ENCODE measurements at regions not wholly inside any gene's neighbourhood (a gene's known extent, or its start where the extent isn't known, plus 50 kb on each side); places are given as distances from the start of the nearest gene placed in this dataset.

GRCh38 chr6:17035257-17036064 lies 66.4 kb upstream of the STMND1 start (continued):
- TF ChIP-seq PRDM15 (CRISPR knock-in tag; IDR thresholded peaks at IDR 0.05) (no peak), SMC3 (IDR thresholded peaks at IDR 0.05; ENCODE audit: borderline replicate concordance, low read length) (no peak), POLR2A (IDR thresholded peaks at IDR 0.05; ENCODE audit: low read depth, low read length) (no peak)

- no peaks in the 10 kb centered on the region for H4K20me1 ChIP-seq (ENCODE audit: control insufficient read depth, insufficient read depth)
- no peak overlapping the region for H2AFZ ChIP-seq (ENCODE audit: control insufficient read depth, low read depth, low read length)
- SMC1A ChIA-PET (ENCODE audit: uncharacterized antibody, unreplicated experiment) = no interaction called here
- no peak overlapping the region for H3K9ac ChIP-seq (ENCODE audit: control insufficient read depth, insufficient read depth, low read length)
- 54% methylated on average over 4 of the region's 4 CpGs for WGBS (ENCODE audit: insufficient coverage, insufficient replicate concordance, low lambda C conversion rate, missing lambda C conversion rate)
- no peaks in the 10 kb centered on the region for H3K9me3 ChIP-seq (replicated peaks; ENCODE audit: control insufficient read depth, insufficient read depth, low read length)
- H3K36me3 ChIP-seq (ENCODE audit: control insufficient read depth in 2 of 2, insufficient read depth in 2 of 2, low read length in 1 of 2) = no peaks in the 10 kb centered on the region
- ATAC-seq (no peak), DNase-seq (ENCODE audit: low read depth, low spot score) (no peak), FAIRE-seq (no peak)
- no peaks in the 10 kb centered on the region for H3K27me3 ChIP-seq (replicated peaks in 1 of 2; ENCODE audit: control insufficient read depth in 2 of 2, insufficient read depth in 2 of 2, low read length in 1 of 2)
- no peak overlapping the region for H3K4me3 ChIP-seq
- no TSS peak for BruUV-seq (replicated peaks)
- in situ Hi-C loops (cut with MboI) (no loop called here), intact Hi-C loops (cut with micrococcal nuclease; ENCODE audit: unreplicated experiment) (no loop called here)
- RAD21 ChIA-PET (ENCODE audit: unreplicated experiment) = no interaction called here
- no peak for TF ChIP-seq IKZF1 (conservative IDR thresholded peaks at IDR 0.05)
- TF ChIP-seq PKNOX1 (IDR thresholded peaks at IDR 0.05) = no peak
- TF ChIP-seq STAT3 (IDR thresholded peaks at IDR 0.05; ENCODE audit: low read depth, low read length) = no peak
- no peak for TF ChIP-seq HDAC2 (IDR thresholded peaks at IDR 0.05)
- no peak for TF ChIP-seq PBX3 (IDR thresholded peaks at IDR 0.05; ENCODE audit: insufficient replicate concordance, low read depth, low read length)
- TF ChIP-seq HDAC6 (IDR thresholded peaks at IDR 0.05; ENCODE audit: unreplicated experiment) = no peak
- no peak for TF ChIP-seq WRNIP1 (IDR thresholded peaks at IDR 0.05; ENCODE audit: borderline replicate concordance, low read depth, low read length)
- no peak for TF ChIP-seq FOS (IDR thresholded peaks at IDR 0.05; ENCODE audit: borderline replicate concordance, extremely low read depth, insufficient read length)
- H3K79me2 ChIP-seq (ENCODE audit: control insufficient read depth, insufficient read depth, low read length) = no peaks in the 10 kb centered on the region
- no peaks in the 10 kb centered on the region for H3K4me1 ChIP-seq (ENCODE audit: control insufficient read depth, insufficient read depth, low read length)
- H3K27ac ChIP-seq (ENCODE audit: control insufficient read depth, insufficient read depth) = no peak overlapping the region
- POLR2A ChIA-PET = no interaction called here
- H3K4me2 ChIP-seq (ENCODE audit: control insufficient read depth, insufficient read depth) = no peak overlapping the region
- CTCF ChIA-PET = no interaction called here
These were observed 68.1 kb upstream of the STMND1 start for GRCh38 chr6:17033746-17034145.
